Tibial nerve (tissue), 4 donors: ENCODE measurements at regions not wholly inside any gene's neighbourhood (a gene's known extent, or its start where the extent isn't known, plus 50 kb on each side); places are given as distances from the start of the nearest gene placed in this dataset.

Source experiments
- DNase-seq, 2 donors: peaks; one replicate each; pipeline ENCODE4 v3.0.0-alpha.2; 2019; ENCODE audit warnings: low spot score in 2 of 2
- H3K27ac ChIP-seq, 4 donors: fragments of 200-600 bp; sonication (generic) in 3 of 4; one replicate each; pipeline ENCODE4 v1.5.1; 2017 to 2019; ENCODE audit warnings: mild to moderate bottlenecking in 1 of 4
- H3K27me3 ChIP-seq, 2 donors: fragments of 200-600 bp; sonication (generic) in 1 of 2; one replicate each; pipeline versions ENCODE4 v1.5.1 to v1.6.0; 2017 to 2019
- H3K36me3 ChIP-seq, 3 donors: fragments of 200-600 bp; sonication (generic); one replicate each; pipeline ENCODE4 v1.5.1; 2018 to 2019
- H3K4me1 ChIP-seq, 4 donors: fragments of 200-600 bp; sonication (generic) in 3 of 4; one replicate each; pipeline ENCODE4 v1.5.1; 2017 to 2019
- H3K4me3 ChIP-seq, 4 donors: fragments of 200-600 bp; sonication (generic) in 3 of 4; one replicate each; pipeline ENCODE4 v1.5.1; 2017 to 2019; ENCODE audit warnings: mild to moderate bottlenecking in 1 of 4, moderate library complexity in 1 of 4
- H3K9me3 ChIP-seq, 4 donors: fragments of 200-600 bp; sonication (generic) in 3 of 4; one replicate each; pipeline ENCODE4 v1.5.1; 2017 to 2019
- EP300 ChIP-seq, 2 donors: sonication (generic); formaldehyde crosslinking; IDR thresholded peaks; one replicate each; pipeline ENCODE4 v1.6.1; 2017; ENCODE audit warnings: antibody characterized with exemption in 2 of 2, mild to moderate bottlenecking in 1 of 2
- POLR2A ChIP-seq, 2 donors: fragments of 450-650 bp; IDR thresholded peaks; one replicate each; pipeline ENCODE4 v1.6.1; 2017; ENCODE audit warnings: antibody characterized with exemption in 2 of 2, mild to moderate bottlenecking in 2 of 2, moderate library complexity in 2 of 2
- WGBS, 2 donors: methylation state at CpG; one replicate each; pipeline ENCODE4 v1.1.5; 2018; 5-methylcytosine and 5-hydroxymethylcytosine counted together
- TF ChIP-seq, protein P1 (sequence below), 5 experiments: fragments of 200-600 bp in 3 of 5; fragments of 450-650 bp in 2 of 5; sonication (generic) in 3 of 5; IDR thresholded peaks; one replicate each; pipeline ENCODE4 v1.5.1; 2016 to 2019; ENCODE audit warnings: antibody characterized with exemption in 5 of 5, mild to moderate bottlenecking in 3 of 5, moderate library complexity in 2 of 5

DNA sequence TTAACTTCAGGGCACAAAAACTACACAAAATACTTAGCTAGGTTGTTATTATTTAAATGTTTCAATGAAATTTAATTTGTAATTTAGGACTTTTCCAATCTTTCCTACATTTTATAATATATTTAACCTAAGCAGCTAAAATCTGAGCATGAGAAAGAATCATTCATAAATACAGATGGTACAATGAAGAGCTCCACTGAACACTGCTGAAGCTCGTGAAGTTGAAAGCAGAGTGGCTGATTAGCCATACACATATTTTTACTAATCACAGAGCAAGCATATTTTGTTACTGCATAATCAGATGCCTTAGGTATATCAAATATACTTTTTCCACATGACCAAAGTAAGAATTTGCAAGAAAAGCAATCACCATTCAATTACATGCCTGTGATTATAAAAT, 184.9 kb upstream of the ETAA1 start:
- Histone ChIP-seq H3K9me3 (no peaks in the 10 kb centered on the region), H3K4me1 (no peaks in the 10 kb centered on the region), H3K27me3 (no peaks in the 10 kb centered on the region), H3K27ac (no peak overlapping the region), H3K4me3 (no peak overlapping the region), H3K36me3 (no peaks in the 10 kb centered on the region)
- TF ChIP-seq, protein P1, sequence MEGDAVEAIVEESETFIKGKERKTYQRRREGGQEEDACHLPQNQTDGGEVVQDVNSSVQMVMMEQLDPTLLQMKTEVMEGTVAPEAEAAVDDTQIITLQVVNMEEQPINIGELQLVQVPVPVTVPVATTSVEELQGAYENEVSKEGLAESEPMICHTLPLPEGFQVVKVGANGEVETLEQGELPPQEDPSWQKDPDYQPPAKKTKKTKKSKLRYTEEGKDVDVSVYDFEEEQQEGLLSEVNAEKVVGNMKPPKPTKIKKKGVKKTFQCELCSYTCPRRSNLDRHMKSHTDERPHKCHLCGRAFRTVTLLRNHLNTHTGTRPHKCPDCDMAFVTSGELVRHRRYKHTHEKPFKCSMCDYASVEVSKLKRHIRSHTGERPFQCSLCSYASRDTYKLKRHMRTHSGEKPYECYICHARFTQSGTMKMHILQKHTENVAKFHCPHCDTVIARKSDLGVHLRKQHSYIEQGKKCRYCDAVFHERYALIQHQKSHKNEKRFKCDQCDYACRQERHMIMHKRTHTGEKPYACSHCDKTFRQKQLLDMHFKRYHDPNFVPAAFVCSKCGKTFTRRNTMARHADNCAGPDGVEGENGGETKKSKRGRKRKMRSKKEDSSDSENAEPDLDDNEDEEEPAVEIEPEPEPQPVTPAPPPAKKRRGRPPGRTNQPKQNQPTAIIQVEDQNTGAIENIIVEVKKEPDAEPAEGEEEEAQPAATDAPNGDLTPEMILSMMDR (IDR thresholded peaks at IDR 0.05), result no peak
- no peak for TF ChIP-seq EP300 (IDR thresholded peaks at IDR 0.05)
- no peak for TF ChIP-seq POLR2A (IDR thresholded peaks at IDR 0.05)
- DNase-seq, result no peak
- 65 to 74% methylated on average over 1 of the region's 1 CpG for WGBS, 2 donors

DNA sequence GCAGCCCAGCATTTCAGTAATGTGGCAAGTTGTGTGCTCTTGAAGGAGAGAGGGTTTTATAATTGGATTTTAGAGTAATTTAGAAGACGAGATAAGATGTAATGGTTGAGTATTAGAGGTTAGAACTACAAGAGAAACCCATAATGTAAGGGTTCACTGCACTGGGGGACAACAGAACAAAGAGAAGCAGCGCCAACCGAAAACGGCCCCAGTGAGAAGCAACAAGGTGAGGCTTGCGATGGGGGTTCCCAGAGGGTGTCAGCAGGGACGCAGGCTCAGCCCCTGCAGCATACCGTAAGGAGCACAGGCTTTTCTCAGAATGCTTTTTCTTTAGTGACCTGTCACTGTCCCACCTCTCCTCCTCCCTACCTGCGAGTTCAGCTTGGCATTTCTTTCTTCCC, 183.9 kb upstream of the ETAA1 start:
- Histone ChIP-seq H3K27ac (no peak overlapping the region), H3K4me1 (no peaks in the 10 kb centered on the region), H3K9me3 (no peaks in the 10 kb centered on the region), H3K36me3 (no peaks in the 10 kb centered on the region), H3K4me3 (no peak overlapping the region), H3K27me3 (no peaks in the 10 kb centered on the region)
- DNase-seq, result no peak
- TF ChIP-seq, protein P1 (IDR thresholded peaks at IDR 0.05), result no peak
- no peak for TF ChIP-seq EP300 (IDR thresholded peaks at IDR 0.05)
- TF ChIP-seq POLR2A (IDR thresholded peaks at IDR 0.05), result no peak
- WGBS, 2 donors, result 67 to 84% methylated on average over 8 of the region's 8 CpGs

DNA sequence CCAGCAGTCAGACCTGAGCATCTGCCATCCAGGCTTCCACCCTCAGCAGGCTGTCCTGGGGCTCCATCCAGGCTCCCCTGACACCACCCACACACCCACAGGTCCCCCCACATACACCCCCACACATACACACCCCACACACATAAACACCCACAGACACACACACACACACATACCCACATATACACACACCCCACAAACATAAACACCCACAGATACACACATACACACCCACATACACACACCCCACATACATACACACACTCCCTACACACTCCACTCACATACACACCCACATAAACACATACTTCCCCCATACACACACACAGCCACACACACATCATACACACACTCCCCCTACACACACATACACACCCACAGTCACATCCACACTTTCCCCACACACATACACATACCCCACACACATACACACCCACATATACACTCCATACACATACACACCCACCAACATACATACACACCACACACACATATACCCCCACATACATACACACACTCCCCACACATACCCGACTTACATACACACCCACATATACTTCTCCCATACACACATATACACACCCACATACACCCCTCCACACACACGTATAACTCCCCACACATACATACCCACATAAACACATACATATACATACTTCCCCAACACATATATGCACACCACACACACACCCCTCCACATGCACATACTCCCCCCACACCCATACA, 183.3 kb upstream of the ETAA1 start:
- H3K4me1 ChIP-seq, result no peaks in the 10 kb centered on the region
- H3K27ac ChIP-seq, result no peak overlapping the region
- H3K36me3 ChIP-seq, result no peaks in the 10 kb centered on the region
- TF ChIP-seq, protein P1 (IDR thresholded peaks at IDR 0.05), result no peak
- TF ChIP-seq POLR2A (IDR thresholded peaks at IDR 0.05) (no peak), EP300 (IDR thresholded peaks at IDR 0.05) (no peak)
- no peak overlapping the region for H3K4me3 ChIP-seq
- no peak for DNase-seq
- no peaks in the 10 kb centered on the region for H3K9me3 ChIP-seq
- H3K27me3 ChIP-seq, result no peaks in the 10 kb centered on the region
- WGBS, 2 donors, result 87 to 91% methylated on average over 2 of the region's 2 CpGs

DNA sequence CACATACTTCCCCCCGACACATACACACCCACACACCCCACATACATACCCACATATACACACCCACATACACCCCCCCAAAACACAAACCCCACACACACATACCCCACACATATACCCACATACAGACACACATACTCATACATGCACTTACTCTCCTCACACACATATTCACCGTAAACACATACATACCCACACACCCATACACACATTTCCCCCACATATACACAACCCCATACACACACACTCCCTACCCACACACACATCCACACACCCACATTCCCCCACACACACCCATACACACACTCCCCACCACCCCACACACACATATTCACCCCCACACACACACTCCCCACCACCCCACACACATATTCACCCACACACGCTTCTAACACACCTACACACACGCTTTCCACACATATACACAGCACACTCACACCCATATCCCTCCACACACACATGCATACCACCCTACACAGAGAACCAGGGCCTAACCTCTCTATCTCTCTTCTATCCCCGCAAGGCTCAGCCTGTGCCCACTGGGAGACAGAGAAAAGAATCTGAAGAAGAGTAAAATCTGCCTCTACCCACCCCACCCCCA, 182.4 kb upstream of the ETAA1 start:
- no peaks in the 10 kb centered on the region for H3K9me3 ChIP-seq
- H3K36me3 ChIP-seq, result no peaks in the 10 kb centered on the region
- TF ChIP-seq, protein P1 (IDR thresholded peaks at IDR 0.05), result no peak
- TF ChIP-seq EP300 (IDR thresholded peaks at IDR 0.05) (no peak), POLR2A (IDR thresholded peaks at IDR 0.05) (no peak)
- 85 to 89% methylated on average over 5 of the region's 5 CpGs for WGBS, 2 donors
- no peak for DNase-seq
- no peak overlapping the region for H3K4me3 ChIP-seq
- H3K4me1 ChIP-seq, result no peaks in the 10 kb centered on the region
- no peaks in the 10 kb centered on the region for H3K27me3 ChIP-seq
- no peak overlapping the region for H3K27ac ChIP-seq

DNA sequence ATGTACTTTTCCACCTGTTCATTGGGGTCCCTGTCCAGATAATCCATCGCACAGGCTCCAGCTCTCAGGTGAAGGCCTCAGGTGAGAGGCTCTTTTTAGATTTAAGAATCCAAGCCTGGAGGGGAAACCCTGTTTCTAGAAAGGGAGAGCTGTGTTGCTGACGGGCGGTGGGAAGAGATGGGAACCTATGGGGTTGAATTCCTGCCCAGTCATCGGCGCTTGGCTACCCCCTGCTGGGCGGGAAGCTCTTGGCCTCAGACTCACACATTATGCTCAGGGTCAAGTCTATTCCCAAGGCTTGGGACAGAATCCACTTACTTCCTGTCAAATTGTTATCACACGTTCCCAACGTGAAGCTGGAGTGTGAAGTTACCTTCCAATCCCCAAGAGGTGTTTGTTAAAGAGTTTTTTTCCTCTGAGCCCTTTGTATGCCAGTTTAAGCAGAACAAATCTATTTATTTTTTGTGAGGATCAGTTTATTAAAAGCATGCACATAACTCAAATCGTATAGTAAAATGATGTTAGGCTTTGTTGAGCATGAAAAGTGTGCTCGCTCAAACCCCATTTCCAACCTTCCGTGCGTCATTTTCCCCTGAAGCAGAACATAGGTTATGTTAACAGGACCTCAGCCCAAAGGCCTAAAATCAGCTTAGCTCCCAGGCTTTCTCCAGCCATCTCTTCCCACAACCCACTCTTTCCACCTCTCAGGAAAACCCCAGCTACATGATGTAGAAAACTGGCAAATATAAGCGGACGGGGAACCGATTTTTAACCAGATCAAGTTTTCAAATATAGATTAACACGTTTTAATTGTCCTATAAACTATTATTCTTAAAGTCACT, 181.7 kb upstream of the ETAA1 start:
- Histone ChIP-seq H3K27ac (no peak overlapping the region), H3K27me3 (no peaks in the 10 kb centered on the region), H3K36me3 (no peaks in the 10 kb centered on the region), H3K4me1 (no peaks in the 10 kb centered on the region), H3K4me3 (no peak overlapping the region), H3K9me3 (no peaks in the 10 kb centered on the region)
- 53 to 54% methylated on average over 16 of the region's 16 CpGs for WGBS, 2 donors
- no peak for TF ChIP-seq POLR2A (IDR thresholded peaks at IDR 0.05)
- TF ChIP-seq, protein P1 (IDR thresholded peaks at IDR 0.05), result peak in 1 of 5 experiments; percentile 16
- no peak for DNase-seq
